ENCODE measurements at regions not wholly inside any gene's neighbourhood (a gene's known extent, or its start where the extent isn't known, plus 50 kb on each side); places are given as distances from the start of the nearest gene placed in this dataset.

- no peak for TF ChIP-seq POLR2A (IDR thresholded peaks at IDR 0.05)
- TF ChIP-seq, protein P1, sequence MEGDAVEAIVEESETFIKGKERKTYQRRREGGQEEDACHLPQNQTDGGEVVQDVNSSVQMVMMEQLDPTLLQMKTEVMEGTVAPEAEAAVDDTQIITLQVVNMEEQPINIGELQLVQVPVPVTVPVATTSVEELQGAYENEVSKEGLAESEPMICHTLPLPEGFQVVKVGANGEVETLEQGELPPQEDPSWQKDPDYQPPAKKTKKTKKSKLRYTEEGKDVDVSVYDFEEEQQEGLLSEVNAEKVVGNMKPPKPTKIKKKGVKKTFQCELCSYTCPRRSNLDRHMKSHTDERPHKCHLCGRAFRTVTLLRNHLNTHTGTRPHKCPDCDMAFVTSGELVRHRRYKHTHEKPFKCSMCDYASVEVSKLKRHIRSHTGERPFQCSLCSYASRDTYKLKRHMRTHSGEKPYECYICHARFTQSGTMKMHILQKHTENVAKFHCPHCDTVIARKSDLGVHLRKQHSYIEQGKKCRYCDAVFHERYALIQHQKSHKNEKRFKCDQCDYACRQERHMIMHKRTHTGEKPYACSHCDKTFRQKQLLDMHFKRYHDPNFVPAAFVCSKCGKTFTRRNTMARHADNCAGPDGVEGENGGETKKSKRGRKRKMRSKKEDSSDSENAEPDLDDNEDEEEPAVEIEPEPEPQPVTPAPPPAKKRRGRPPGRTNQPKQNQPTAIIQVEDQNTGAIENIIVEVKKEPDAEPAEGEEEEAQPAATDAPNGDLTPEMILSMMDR (IDR thresholded peaks at IDR 0.05) = no peak
- intact Hi-C loops (cut with DNase I; ENCODE audit: low total_unique reads) = no loop called here
- WGBS, 2 donors = 28 to 32% methylated on average over 11 of the region's 11 CpGs
- no peak overlapping the region for H3K4me3 ChIP-seq (ENCODE audit: low read depth, poor library complexity, severe bottlenecking)
- DNase-seq (ENCODE audit: low spot score in 2 of 2) = peak; percentile 67 to 88
These were observed 128.0 kb downstream of the SETD4 start for GRCh38 chr21:35932232-35932911.

GRCh38 chr21:35929901-35930300, 130.4 kb downstream of the SETD4 start:
- WGBS, 2 donors = 58 to 62% methylated on average over 6 of the region's 6 CpGs
- DNase-seq (ENCODE audit: low spot score in 2 of 2) = no peak
- intact Hi-C loops (cut with DNase I; ENCODE audit: low total_unique reads) = no loop called here
- TF ChIP-seq, protein P1 (IDR thresholded peaks at IDR 0.05) = no peak
- TF ChIP-seq POLR2A (IDR thresholded peaks at IDR 0.05) = no peak
- no peak overlapping the region for H3K4me3 ChIP-seq (ENCODE audit: low read depth, poor library complexity, severe bottlenecking)

DNA sequence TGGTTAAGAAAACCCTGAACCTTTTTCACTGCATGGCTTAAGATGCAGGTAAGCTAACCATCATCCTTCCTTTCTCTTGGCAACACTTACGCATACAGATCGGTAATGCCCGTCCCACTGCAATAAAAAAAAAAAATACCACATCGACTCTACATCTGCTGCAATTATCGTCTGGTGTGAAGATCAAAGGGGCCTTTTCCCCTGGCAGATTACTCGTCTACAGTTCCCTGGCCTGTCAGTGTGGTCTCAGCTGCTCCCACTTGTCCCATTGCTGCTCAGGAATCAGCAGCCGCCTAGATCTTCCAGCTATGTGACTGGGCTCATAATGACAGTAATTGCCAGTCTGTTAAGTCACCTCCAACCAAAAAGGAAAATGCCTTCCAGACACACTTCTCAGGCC, 133.1 kb downstream of the SETD4 start:
- DNase-seq (ENCODE audit: low spot score in 2 of 2) = no peak
- intact Hi-C loops (cut with DNase I; ENCODE audit: low total_unique reads) = no loop called here
- TF ChIP-seq POLR2A (IDR thresholded peaks at IDR 0.05) = no peak
- TF ChIP-seq, protein P1 (IDR thresholded peaks at IDR 0.05) = no peak
- H3K4me3 ChIP-seq (ENCODE audit: low read depth, poor library complexity, severe bottlenecking) = no peak overlapping the region
- 43 to 55% methylated on average over 7 of the region's 7 CpGs for WGBS, 2 donors

DNA sequence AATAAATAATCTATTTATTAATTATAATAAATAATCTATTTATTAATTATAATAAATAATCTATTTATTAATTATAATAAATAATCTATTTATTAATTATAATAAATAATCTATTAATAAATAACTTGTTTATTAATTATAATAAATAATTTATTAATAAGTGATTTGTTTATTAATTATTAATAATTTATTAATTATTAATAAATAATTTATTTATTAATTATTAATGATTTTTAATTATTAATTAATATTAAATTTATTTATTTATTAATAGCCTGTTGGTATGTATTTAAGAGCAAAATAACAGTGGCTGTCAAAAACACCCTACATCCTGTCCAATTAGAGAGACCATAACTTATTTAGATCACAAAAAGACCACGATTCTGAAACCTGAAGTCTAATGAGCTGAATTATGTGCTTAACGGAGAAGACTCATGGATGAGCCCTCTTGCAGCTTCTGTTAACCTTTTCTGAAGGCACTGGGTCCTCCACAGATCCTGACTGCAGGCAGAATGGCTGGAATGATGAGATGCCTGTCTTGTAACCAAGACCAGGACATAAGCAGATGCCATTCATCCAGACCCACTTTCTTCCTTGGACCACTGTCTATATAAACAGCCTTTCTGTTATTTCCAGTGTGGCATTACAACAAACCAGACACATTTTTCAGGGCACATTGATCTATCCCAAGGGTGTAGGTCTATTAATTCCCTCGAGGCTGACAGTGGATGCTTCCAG, 134.2 kb downstream of the SETD4 start:
- intact Hi-C loops (cut with DNase I; ENCODE audit: low total_unique reads) = no loop called here
- DNase-seq (ENCODE audit: low spot score in 2 of 2) = no peak
- WGBS, 2 donors = 65 to 73% methylated on average over 3 of the region's 3 CpGs
- no peak overlapping the region for H3K4me3 ChIP-seq (ENCODE audit: low read depth, poor library complexity, severe bottlenecking)
- TF ChIP-seq, protein P1 (IDR thresholded peaks at IDR 0.05) = no peak
- TF ChIP-seq POLR2A (IDR thresholded peaks at IDR 0.05) = no peak

DNA sequence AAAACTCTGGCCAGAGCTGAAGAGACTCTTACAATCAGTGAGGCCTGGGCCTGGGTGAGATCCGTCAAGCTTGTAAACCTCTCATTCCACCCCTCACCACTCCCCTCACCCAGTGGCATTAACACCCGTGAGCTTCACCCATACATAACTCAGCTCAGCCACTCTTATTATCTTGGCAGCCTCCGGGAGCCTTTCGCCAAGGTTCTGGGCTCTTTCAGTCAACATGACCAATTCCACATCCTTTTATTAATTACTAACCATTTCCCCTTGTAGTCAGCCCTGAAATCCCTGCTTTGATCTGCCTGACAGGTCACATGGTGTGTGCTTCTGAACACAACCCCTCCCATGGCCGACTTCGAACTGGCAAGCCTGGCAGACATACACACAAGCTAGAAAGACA, 134.8 kb downstream of the SETD4 start:
- no peak for TF ChIP-seq POLR2A (IDR thresholded peaks at IDR 0.05)
- TF ChIP-seq, protein P1 (IDR thresholded peaks at IDR 0.05) = no peak
- intact Hi-C loops (cut with DNase I; ENCODE audit: low total_unique reads) = no loop called here
- WGBS, 2 donors = 38 to 41% methylated on average over 6 of the region's 6 CpGs

More for the DNA sequence above, 134.8 kb downstream of the SETD4 start:
- H3K4me3 ChIP-seq (ENCODE audit: low read depth, poor library complexity, severe bottlenecking) = no peak overlapping the region
- DNase-seq (ENCODE audit: low spot score in 2 of 2) = peak in 1 of 2 donors; percentile 28
